ENCODE measurements at regions not wholly inside any gene's neighbourhood (a gene's known extent, or its start where the extent isn't known, plus 50 kb on each side); places are given as distances from the start of the nearest gene placed in this dataset.

- no peak for TF ChIP-seq CTCF (tag by site-specific recombination; IDR thresholded peaks at IDR 0.05)
- TF ChIP-seq ZNF362 (tag by site-specific recombination; IDR thresholded peaks at IDR 0.05) = no peak
- TF ChIP-seq KLF17 (tag by site-specific recombination; IDR thresholded peaks at IDR 0.05) = no peak
- TF ChIP-seq KLF10 (tag by site-specific recombination; IDR thresholded peaks at IDR 0.05) = no peak
Measured at GRCh38 chr10:6349846-6350535, 147.3 kb downstream of the PFKFB3 start (continued).

GRCh38 chr10:6350609-6351008 is 147.9 kb downstream of the PFKFB3 start:
- no peaks in the 10 kb centered on the region; a peak in 1 of 3 replicates for H3K36me3 ChIP-seq (ENCODE audit: control insufficient read depth in 2 of 2, insufficient read depth in 1 of 2, low read length in 2 of 2)
- no peaks in the 10 kb centered on the region for H3K4me1 ChIP-seq (ENCODE audit: control insufficient read depth, insufficient read depth, low read length)
- no peak overlapping the region for H3K4me3 ChIP-seq (ENCODE audit: low read depth, low read length)
- H3K9me3 ChIP-seq (ENCODE audit: control insufficient read depth, insufficient read depth, low read depth, low read length) = no peaks in the 10 kb centered on the region
- TF ChIP-seq ZNF239 (tag by site-specific recombination; IDR thresholded peaks at IDR 0.05) (no peak), ZIC2 (tag by site-specific recombination; IDR thresholded peaks at IDR 0.05) (no peak), ZNF768 (tag by site-specific recombination; IDR thresholded peaks at IDR 0.05) (no peak), ZNF585B (tag by site-specific recombination; IDR thresholded peaks at IDR 0.05) (no peak), ZNF155 (tag by site-specific recombination; IDR thresholded peaks at IDR 0.05) (no peak), ZNF629 (tag by site-specific recombination; IDR thresholded peaks at IDR 0.05) (no peak), ZNF837 (tag by site-specific recombination; IDR thresholded peaks at IDR 0.05) (no peak), MZF1 (tag by site-specific recombination; IDR thresholded peaks at IDR 0.05; ENCODE audit: borderline replicate concordance) (no peak), KLF17 (tag by site-specific recombination; IDR thresholded peaks at IDR 0.05) (no peak), ZNF292 (tag by site-specific recombination; IDR thresholded peaks at IDR 0.05; ENCODE audit: borderline replicate concordance, low read depth) (no peak), ZNF394 (tag by site-specific recombination; IDR thresholded peaks at IDR 0.05; ENCODE audit: borderline replicate concordance) (no peak), ZNF140 (tag by site-specific recombination; IDR thresholded peaks at IDR 0.05) (no peak), MEIS1 (CRISPR knock-in tag; IDR thresholded peaks at IDR 0.05; ENCODE audit: borderline replicate concordance) (no peak), ZNF549 (tag by site-specific recombination; IDR thresholded peaks at IDR 0.05) (no peak), BCL11B (tag by site-specific recombination; IDR thresholded peaks at IDR 0.05; ENCODE audit: low read depth) (no peak), ZNF473 (tag by site-specific recombination; IDR thresholded peaks at IDR 0.05) (no peak)
- ChIA-PET POLR2A (no interaction called here), CTCF (no interaction called here)
- no peak overlapping the region for H3K27ac ChIP-seq (ENCODE audit: extremely low read depth, low read depth, low read length)

GRCh38 chr10:6351495-6351894 is 148.8 kb downstream of the PFKFB3 start:
- no peak overlapping the region for H3K27ac ChIP-seq (ENCODE audit: extremely low read depth, low read depth, low read length)
- no peaks in the 10 kb centered on the region for H3K36me3 ChIP-seq (ENCODE audit: control insufficient read depth in 2 of 2, insufficient read depth in 1 of 2, low read length in 2 of 2)
- H3K4me1 ChIP-seq (ENCODE audit: control insufficient read depth, insufficient read depth, low read length) = no peaks in the 10 kb centered on the region
- no peaks in the 10 kb centered on the region for H3K9me3 ChIP-seq (ENCODE audit: control insufficient read depth, insufficient read depth, low read depth, low read length)
- ChIA-PET CTCF (interaction anchor here (1.0 kb wide), 1 partner anchor 50 kb away, joined by 3 read pairs; no protein-coding TSS in a partner anchor), POLR2A (no interaction called here)
- TF ChIP-seq ZNF585B (tag by site-specific recombination; IDR thresholded peaks at IDR 0.05) (no peak), ZNF623 (tag by site-specific recombination; IDR thresholded peaks at IDR 0.05) (peak; percentile 91)
- H3K4me3 ChIP-seq (ENCODE audit: low read depth, low read length) = no peak overlapping the region

Measured in HEK293 (cell line).